ENCODE measurements at regions not wholly inside any gene's neighbourhood (a gene's known extent, or its start where the extent isn't known, plus 50 kb on each side); places are given as distances from the start of the nearest gene placed in this dataset.

GRCh38 chr4:81789741-81790399 is 318.2 kb upstream of the RASGEF1B start:
- TF ChIP-seq POLR2AphosphoS5 (IDR thresholded peaks at IDR 0.05; ENCODE audit: low read depth, low read length) (no peak), CTCF (IDR thresholded peaks at IDR 0.05; ENCODE audit: control extremely low read depth in 1 of 3, insufficient read depth in 1 of 3, low read depth in 1 of 3, low read length in 3 of 3) (no peak), ATF2 (IDR thresholded peaks at IDR 0.05; ENCODE audit: low read length) (no peak), TAF1 (IDR thresholded peaks at IDR 0.05; ENCODE audit: low read depth, low read length) (no peak), POLR2A (IDR thresholded peaks at IDR 0.05; ENCODE audit: control extremely low read depth in 1 of 2, low read depth in 2 of 2, low read length in 2 of 2) (no peak), EZH2 (IDR thresholded peaks at IDR 0.05; ENCODE audit: low read depth, low read length, severe bottlenecking) (no peak), SP1 (IDR thresholded peaks at IDR 0.05; ENCODE audit: low read depth, low read length) (no peak), KDM5A (IDR thresholded peaks at IDR 0.05; ENCODE audit: low read length) (no peak), ZNF274 (IDR thresholded peaks at IDR 0.05; ENCODE audit: borderline replicate concordance, extremely low read depth, low read length) (no peak)

Data from H1 (cell line).